ENCODE measurements at regions not wholly inside any gene's neighbourhood (a gene's known extent, or its start where the extent isn't known, plus 50 kb on each side); places are given as distances from the start of the nearest gene placed in this dataset.

DNA sequence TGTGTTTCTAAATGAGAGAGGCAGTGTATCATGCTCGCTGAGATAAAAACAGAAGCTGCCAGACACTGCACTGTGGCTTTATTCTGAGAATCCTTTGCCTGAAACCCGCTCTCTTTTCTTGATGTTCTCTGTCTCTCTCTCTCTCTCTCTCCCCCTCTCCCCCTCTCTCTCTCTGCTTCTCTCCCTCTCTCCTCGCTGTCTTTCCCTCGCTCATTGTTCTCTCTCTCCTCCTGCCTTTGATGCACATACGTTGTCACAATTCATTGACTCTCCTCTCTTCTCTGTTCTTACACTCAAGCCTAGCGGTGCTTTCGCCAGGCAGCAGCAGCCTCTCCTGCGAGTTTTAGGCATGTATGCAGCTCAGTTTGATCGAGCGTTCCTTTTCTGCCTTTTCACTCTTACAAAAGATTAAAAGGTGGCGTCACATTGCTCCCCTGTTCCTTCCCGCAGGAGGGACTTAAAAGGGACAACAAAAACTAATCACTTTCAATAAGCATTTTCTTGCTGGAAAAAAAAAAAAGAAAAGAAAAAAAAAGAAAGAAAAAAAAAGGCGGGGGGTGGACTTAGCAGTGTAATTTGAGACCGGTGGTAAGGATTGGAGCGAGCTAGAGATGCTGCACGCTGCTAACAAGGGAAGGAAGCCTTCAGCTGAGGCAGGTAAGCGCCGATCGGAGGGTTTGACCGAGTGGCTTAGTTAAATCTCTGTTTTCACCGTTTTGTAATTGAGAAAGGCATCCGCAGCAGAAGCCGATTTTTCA is 717.9 kb upstream of the WWC1 start:
- TF ChIP-seq TOX (CRISPR knock-in tag; IDR thresholded peaks at IDR 0.05; ENCODE audit: borderline replicate concordance) (no peak), SNAI2 (CRISPR knock-in tag; IDR thresholded peaks at IDR 0.05) (no peak), RARB (CRISPR knock-in tag; IDR thresholded peaks at IDR 0.05) (no peak), ISL1 (CRISPR knock-in tag; IDR thresholded peaks at IDR 0.05) (no peak), ZFP30 (CRISPR knock-in tag; IDR thresholded peaks at IDR 0.05) (no peak), CREB5 (CRISPR knock-in tag; IDR thresholded peaks at IDR 0.05; ENCODE audit: low read depth) (no peak), ZNF565 (CRISPR knock-in tag; conservative IDR thresholded peaks at IDR 0.05; ENCODE audit: low read depth) (no peak), ZNF70 (CRISPR knock-in tag; IDR thresholded peaks at IDR 0.05) (no peak)
- TF ChIP-seq, protein P1, sequence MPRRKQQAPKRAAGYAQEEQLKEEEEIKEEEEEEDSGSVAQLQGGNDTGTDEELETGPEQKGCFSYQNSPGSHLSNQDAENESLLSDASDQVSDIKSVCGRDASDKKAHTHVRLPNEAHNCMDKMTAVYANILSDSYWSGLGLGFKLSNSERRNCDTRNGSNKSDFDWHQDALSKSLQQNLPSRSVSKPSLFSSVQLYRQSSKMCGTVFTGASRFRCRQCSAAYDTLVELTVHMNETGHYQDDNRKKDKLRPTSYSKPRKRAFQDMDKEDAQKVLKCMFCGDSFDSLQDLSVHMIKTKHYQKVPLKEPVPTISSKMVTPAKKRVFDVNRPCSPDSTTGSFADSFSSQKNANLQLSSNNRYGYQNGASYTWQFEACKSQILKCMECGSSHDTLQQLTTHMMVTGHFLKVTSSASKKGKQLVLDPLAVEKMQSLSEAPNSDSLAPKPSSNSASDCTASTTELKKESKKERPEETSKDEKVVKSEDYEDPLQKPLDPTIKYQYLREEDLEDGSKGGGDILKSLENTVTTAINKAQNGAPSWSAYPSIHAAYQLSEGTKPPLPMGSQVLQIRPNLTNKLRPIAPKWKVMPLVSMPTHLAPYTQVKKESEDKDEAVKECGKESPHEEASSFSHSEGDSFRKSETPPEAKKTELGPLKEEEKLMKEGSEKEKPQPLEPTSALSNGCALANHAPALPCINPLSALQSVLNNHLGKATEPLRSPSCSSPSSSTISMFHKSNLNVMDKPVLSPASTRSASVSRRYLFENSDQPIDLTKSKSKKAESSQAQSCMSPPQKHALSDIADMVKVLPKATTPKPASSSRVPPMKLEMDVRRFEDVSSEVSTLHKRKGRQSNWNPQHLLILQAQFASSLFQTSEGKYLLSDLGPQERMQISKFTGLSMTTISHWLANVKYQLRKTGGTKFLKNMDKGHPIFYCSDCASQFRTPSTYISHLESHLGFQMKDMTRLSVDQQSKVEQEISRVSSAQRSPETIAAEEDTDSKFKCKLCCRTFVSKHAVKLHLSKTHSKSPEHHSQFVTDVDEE (CRISPR knock-in tag; IDR thresholded peaks at IDR 0.05) = no peak
- peak; percentile 93 for ATAC-seq

DNA sequence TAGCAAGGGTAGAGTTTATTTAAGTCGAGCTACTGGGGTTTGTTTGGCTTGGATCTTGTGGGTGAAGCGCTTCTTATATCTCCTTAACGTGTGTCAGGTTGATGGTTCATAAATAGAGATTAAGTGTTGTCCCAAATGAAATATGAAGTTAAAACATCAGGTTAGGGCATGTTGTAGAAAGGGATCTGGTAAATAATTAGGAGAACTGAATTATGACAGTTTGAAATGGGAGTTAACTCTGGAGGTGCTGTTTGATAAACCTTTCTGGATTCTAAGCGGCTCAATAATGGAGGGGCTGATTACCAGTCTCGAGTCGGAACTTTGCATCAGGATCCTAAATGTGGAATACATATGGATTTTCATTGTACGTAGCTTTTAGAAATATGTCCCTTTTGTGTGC is 717.0 kb upstream of the WWC1 start:
- ATAC-seq = no peak
- TF ChIP-seq ZNF565 (CRISPR knock-in tag; conservative IDR thresholded peaks at IDR 0.05; ENCODE audit: low read depth) (no peak), OSR1 (CRISPR knock-in tag; IDR thresholded peaks at IDR 0.05) (no peak)

- TF ChIP-seq, protein P2, sequence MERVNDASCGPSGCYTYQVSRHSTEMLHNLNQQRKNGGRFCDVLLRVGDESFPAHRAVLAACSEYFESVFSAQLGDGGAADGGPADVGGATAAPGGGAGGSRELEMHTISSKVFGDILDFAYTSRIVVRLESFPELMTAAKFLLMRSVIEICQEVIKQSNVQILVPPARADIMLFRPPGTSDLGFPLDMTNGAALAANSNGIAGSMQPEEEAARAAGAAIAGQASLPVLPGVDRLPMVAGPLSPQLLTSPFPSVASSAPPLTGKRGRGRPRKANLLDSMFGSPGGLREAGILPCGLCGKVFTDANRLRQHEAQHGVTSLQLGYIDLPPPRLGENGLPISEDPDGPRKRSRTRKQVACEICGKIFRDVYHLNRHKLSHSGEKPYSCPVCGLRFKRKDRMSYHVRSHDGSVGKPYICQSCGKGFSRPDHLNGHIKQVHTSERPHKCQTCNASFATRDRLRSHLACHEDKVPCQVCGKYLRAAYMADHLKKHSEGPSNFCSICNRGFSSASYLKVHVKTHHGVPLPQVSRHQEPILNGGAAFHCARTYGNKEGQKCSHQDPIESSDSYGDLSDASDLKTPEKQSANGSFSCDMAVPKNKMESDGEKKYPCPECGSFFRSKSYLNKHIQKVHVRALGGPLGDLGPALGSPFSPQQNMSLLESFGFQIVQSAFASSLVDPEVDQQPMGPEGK (CRISPR knock-in tag; IDR thresholded peaks at IDR 0.05; ENCODE audit: borderline replicate concordance) = no peak
- no peak for TF ChIP-seq BACH2 (CRISPR knock-in tag; IDR thresholded peaks at IDR 0.05; ENCODE audit: borderline replicate concordance)
- no peak for TF ChIP-seq PPARA (CRISPR knock-in tag; IDR thresholded peaks at IDR 0.05; ENCODE audit: borderline replicate concordance)
- no peak for TF ChIP-seq ZFP30 (CRISPR knock-in tag; IDR thresholded peaks at IDR 0.05)
- no peak for ATAC-seq
Measured at GRCh38 chr5:167575330-167575729, 716.1 kb upstream of the WWC1 start.

DNA sequence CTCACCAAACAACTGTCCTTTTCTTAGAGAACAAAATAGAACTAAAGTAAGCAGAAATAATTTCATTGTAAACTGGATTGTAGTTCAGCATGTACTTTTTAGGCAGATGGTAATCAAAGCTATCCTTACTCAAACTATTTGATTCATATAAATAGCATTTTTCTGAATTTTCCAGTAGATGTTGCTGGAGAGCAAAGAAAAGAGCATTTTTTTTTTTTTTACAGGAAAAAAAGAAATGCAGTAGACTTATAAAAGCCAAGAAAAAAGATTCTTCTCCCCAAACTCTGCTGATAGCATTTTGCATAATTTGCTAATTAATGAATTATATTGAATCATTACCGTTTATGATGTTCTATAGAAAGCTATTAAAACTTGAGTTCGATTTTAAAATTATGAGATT is 715.3 kb upstream of the WWC1 start:
- no peak for ATAC-seq
- TF ChIP-seq, protein P2 (CRISPR knock-in tag; IDR thresholded peaks at IDR 0.05; ENCODE audit: borderline replicate concordance) = no peak
- TF ChIP-seq PPARA (CRISPR knock-in tag; IDR thresholded peaks at IDR 0.05; ENCODE audit: borderline replicate concordance) = no peak

GRCh38 chr5:167576897-167577296 is 714.5 kb upstream of the WWC1 start:
- TF ChIP-seq GLIS3 (CRISPR knock-in tag; IDR thresholded peaks at IDR 0.05) (no peak), ZFP30 (CRISPR knock-in tag; IDR thresholded peaks at IDR 0.05) (no peak), CSRNP3 (CRISPR knock-in tag; IDR thresholded peaks at IDR 0.05) (no peak), RARB (CRISPR knock-in tag; IDR thresholded peaks at IDR 0.05) (no peak)
- ATAC-seq = no peak

Data from SK-N-SH treated with all-trans-retinoic acid at 6 μM for 48 hours (cell line).